K562 (cell line): ENCODE measurements at regions not wholly inside any gene's neighbourhood (a gene's known extent, or its start where the extent isn't known, plus 50 kb on each side); places are given as distances from the start of the nearest gene placed in this dataset.
"Not testable (repeated sequence)": the region's sequence is repeated elsewhere in the genome, so short reads cannot be mapped to it uniquely, and the experiment has no call there.

Experiments used
- CTCF ChIP-seq, 3 experiments: IDR thresholded peaks in 2 of 3; conservative IDR thresholded peaks in 1 of 3; 2 replicates each; pipeline ENCODE4 v1.5.1; 2011 to 2012; ENCODE audit warnings: low read length in 3 of 3, mild to moderate bottlenecking in 3 of 3, control low read depth in 2 of 3, improper control_type of control experiment in 1 of 3, inconsistent platforms in 1 of 3, low read depth in 1 of 3, mixed read lengths in 1 of 3, moderate library complexity in 1 of 3; ENCODE audit not compliant: insufficient read depth in 2 of 3
- DDX20 ChIP-seq: fragments of 450-650 bp; IDR thresholded peaks from 2 replicates; pipeline ENCODE4 v1.6.1; 2016; ENCODE audit warnings: missing genetic modification characterization, low read depth, mild to moderate bottlenecking, missing compliant biosample characterization, moderate library complexity
- HOXB6 ChIP-seq: fragments of 250-450 bp; sonication (Bioruptor Pico); IDR thresholded peaks from 2 replicates; pipeline ENCODE4 v1.5.1; 2022; ENCODE audit warnings: mild to moderate bottlenecking, borderline replicate concordance
- JUND ChIP-seq, 2 experiments: IDR thresholded peaks; 2 replicates in 1 of 2; 3 replicates in 1 of 2; pipeline ENCODE4 v1.6.1; 2011; ENCODE audit warnings: borderline replicate concordance in 2 of 2, low read depth in 2 of 2, low read length in 2 of 2, improper control_type of control experiment in 1 of 2, missing biosample characterization in 1 of 2, missing genetic modification characterization in 1 of 2, missing genetic modification reagents in 1 of 2
- KDM1A ChIP-seq, 2 experiments: fragments of 450-650 bp; IDR thresholded peaks; 2 replicates each; pipeline ENCODE4 v1.6.1; 2016; ENCODE audit warnings: mild to moderate bottlenecking in 2 of 2
- LARP7 ChIP-seq: fragments of 450-650 bp; IDR thresholded peaks from 2 replicates; pipeline ENCODE4 v1.6.1; 2016
- MYC ChIP-seq, 2 experiments: fragments of 250-450 bp in 1 of 2; sonication (Bioruptor Pico) in 1 of 2; IDR thresholded peaks; 2 replicates each; pipeline versions ENCODE4 v1.5.1 to v1.6.1; 2012 to 2021; ENCODE audit warnings: low read depth in 2 of 2, borderline replicate concordance in 1 of 2, improper control_type of control experiment in 1 of 2, low read length in 1 of 2, mild to moderate bottlenecking in 1 of 2, moderate library complexity in 1 of 2
- POLR2A ChIP-seq: fragments of 450-650 bp; conservative IDR thresholded peaks from 2 replicates; pipeline ENCODE4 v1.6.1; 2016
- SIN3A ChIP-seq, 2 experiments: fragments of 150-350 bp in 1 of 2; IDR thresholded peaks; 2 replicates each; pipeline ENCODE4 v1.6.1; 2011 to 2016; ENCODE audit warnings: borderline replicate concordance in 2 of 2, low read depth in 2 of 2, low read length in 2 of 2, mild to moderate bottlenecking in 2 of 2, moderate library complexity in 2 of 2; ENCODE audit not compliant: control insufficient read depth in 1 of 2
- SMARCA5 ChIP-seq: fragments of 450-650 bp; IDR thresholded peaks from 2 replicates; pipeline ENCODE4 v1.6.1; 2016
- TARDBP ChIP-seq: fragments of 450-650 bp; IDR thresholded peaks from 2 replicates; pipeline ENCODE4 v1.6.1; 2016
- TF ChIP-seq, protein P1 (sequence below): sonication (generic); formaldehyde crosslinking; IDR thresholded peaks from 2 replicates; pipeline ENCODE4 v1.8.1; 2023; ENCODE audit warnings: mild to moderate bottlenecking, missing genetic modification reagents, moderate library complexity

GRCh38 chr7:96557598-96557997 lies 152.0 kb downstream of the SEM1 start:
- not testable (repeated sequence) for TF ChIP-seq DDX20 (tag); MYC (IDR thresholded peaks at IDR 0.05; ENCODE audit: low read depth, low read length); MYC (CRISPR knock-in tag; IDR thresholded peaks at IDR 0.05; ENCODE audit: borderline replicate concordance, low read depth); SMARCA5; TARDBP; HOXB6; CTCF (IDR thresholded peaks at IDR 0.05 in 2 of 3, conservative IDR thresholded peaks at IDR 0.05 in 1 of 3; ENCODE audit: insufficient read depth in 2 of 3, low read depth in 1 of 3, low read length in 3 of 3); JUND (IDR thresholded peaks at IDR 0.05; ENCODE audit: borderline replicate concordance, low read depth, low read length); JUND (tag; IDR thresholded peaks at IDR 0.05; ENCODE audit: borderline replicate concordance, low read depth, low read length); POLR2A; SIN3A (IDR thresholded peaks at IDR 0.05; ENCODE audit: borderline replicate concordance in 2 of 2, control insufficient read depth in 1 of 2, low read depth in 2 of 2, low read length in 2 of 2); LARP7; KDM1A (IDR thresholded peaks at IDR 0.05)
- TF ChIP-seq, protein P1, sequence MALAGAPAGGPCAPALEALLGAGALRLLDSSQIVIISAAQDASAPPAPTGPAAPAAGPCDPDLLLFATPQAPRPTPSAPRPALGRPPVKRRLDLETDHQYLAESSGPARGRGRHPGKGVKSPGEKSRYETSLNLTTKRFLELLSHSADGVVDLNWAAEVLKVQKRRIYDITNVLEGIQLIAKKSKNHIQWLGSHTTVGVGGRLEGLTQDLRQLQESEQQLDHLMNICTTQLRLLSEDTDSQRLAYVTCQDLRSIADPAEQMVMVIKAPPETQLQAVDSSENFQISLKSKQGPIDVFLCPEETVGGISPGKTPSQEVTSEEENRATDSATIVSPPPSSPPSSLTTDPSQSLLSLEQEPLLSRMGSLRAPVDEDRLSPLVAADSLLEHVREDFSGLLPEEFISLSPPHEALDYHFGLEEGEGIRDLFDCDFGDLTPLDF = not testable (repeated sequence)
